ENCODE measurements at regions not wholly inside any gene's neighbourhood (a gene's known extent, or its start where the extent isn't known, plus 50 kb on each side); places are given as distances from the start of the nearest gene placed in this dataset.
"Not testable (repeated sequence)": the region's sequence is repeated elsewhere in the genome, so short reads cannot be mapped to it uniquely, and the experiment has no call there.

GRCh38 chr13:61975001-61975400, 559.4 kb upstream of the PCDH20 start:
- DNase-seq = no peak

DNA sequence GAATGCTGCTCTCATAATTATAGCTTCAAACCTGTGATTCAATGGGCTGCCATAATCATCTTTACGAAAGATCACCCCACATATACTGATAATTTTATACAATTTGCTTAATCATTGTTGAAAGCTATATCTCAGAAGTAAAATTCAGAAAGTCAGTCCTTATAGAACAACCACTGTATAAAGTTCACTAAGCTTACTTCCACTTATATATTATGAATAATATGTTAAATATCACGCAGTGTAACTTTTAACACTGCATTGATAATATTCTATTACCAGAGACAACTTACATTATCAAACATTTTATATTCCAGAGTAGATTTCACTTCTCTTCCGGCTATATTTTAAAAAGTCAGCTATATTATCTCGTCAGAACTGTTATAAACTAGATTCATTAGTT, 550.1 kb upstream of the PCDH20 start:
- DNase-seq = no peak

GRCh38 chr13:61960981-61961380, 545.3 kb upstream of the PCDH20 start:
- no peak for DNase-seq

DNA sequence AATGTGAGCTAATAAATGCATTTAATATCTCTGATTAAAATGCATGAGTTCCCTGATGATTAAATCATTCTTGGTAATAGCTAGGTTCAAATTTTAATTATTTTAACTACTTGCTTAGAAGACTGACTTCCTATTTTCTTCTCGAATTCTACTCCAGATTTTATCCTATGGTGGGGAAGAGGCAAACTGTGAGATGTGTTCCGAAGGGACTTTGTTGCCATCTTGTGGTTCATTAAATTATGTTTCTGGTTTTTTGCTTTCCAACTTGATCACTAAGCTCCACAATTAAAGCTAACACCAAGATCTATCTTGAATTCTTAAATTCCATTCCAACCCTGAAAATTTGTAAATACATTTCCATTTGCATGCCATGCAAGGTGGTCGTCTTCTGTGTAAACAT, 538.4 kb upstream of the PCDH20 start:
- DNase-seq = peak; percentile 1 to 32

DNA sequence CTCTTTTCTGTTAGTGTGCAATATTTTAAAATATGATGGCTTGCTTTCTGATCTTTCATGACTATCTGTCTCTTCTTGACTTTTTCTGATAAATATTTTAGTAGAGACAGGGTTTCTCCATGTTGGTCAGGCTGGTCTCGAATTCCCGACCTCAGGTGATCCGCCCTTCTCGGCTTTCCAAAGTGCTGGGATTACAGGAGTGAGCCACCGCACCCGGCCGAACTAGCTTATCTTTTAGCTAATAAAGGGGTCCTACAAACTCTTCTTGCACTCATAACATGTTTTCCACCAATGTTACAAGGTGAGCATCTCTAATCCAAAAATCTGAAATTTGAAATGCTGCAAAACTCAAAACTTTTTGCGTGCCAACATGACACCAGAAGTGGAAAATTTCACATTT, 535.2 kb upstream of the PCDH20 start:
- DNase-seq = no peak

DNA sequence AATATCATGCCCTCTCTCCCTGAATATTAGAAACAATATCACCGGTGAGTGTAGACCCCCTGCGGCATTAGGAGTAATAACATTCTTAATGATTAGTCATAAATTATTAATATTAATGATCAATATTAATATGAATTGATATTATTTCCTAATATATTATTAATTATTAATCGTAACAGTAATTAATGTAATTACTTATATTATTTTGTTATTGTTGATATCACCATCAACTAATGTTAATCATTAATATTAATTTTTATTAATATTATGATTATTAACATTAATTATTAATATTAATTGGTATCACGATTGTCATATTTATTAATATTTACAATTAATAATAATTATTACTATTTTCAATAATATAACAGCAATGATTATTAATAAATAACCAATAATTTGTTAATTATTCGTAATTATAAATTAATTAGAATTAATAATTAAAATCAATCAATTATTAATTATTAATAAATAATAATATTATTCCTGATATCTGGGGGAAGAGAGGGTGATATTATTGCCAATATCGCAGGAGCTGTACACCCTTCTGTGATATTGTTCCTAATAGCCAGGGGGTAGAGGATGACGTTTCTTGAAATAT, 528.8 kb upstream of the PCDH20 start:
- DNase-seq = no peak

DNA sequence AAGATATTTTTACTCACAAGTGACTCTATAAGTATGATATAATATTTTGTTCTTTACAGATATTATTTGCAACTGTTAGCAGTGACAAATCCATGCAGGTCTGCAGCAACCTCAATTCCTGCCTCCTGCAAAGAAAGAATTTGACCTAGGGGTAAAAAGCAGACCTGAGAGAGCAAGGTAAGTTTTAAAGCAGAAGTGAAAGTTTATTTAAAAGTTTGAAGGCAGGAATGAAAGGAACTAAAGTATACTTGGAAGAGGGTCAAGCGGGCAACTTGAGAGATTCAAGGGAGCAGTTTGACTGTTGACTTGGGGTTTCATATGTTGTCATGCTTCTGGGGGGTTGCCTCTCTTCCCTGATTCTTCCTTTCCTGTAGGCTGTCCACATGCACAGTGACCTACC, 520.1 kb upstream of the PCDH20 start:
- no peak for DNase-seq

DNA sequence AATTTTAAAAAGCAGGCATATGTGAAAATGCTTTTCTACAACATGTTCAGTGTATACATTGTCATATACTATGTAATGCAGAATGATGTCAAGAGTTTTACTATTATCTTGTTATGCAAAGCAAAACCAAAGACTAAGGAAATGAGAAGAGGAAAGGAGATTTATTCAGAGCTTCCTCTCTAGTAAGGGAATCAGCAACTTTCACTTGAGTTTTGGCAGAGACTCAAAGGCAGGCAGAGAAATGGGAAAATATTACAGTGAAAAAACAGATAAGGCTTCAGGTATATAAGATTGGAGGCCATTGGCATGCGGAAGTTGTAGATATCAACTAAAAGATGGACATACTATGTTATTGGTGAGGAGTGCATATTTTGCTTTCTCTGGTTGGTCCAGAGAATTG, 512.0 kb upstream of the PCDH20 start:
- DNase-seq = no peak

DNA sequence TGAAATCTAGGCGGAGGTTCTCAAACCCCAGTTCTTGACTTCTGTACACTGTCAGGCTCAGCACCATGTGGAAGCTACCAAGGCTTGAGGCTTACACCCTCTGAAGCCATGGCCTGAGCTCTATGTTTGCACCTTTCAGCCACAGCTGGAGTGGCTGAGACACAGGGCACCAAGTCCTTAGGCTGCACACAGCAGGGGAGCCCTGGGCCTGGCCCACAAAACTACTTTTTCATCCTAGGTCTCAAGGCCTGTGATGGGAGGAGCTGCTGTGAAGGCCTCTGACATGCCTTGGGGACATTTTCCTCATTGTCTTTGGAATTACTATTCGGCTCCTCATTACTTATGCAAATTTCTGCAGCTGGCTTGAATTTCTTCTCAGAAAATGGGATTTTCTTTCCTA, 503.2 kb upstream of the PCDH20 start:
- no peak for DNase-seq

GRCh38 chr13:61916483-61916882, 500.8 kb upstream of the PCDH20 start:
- no peak for DNase-seq

- no peak for DNase-seq
Measured at GRCh38 chr13:61913183-61913582, 497.5 kb upstream of the PCDH20 start.

DNA sequence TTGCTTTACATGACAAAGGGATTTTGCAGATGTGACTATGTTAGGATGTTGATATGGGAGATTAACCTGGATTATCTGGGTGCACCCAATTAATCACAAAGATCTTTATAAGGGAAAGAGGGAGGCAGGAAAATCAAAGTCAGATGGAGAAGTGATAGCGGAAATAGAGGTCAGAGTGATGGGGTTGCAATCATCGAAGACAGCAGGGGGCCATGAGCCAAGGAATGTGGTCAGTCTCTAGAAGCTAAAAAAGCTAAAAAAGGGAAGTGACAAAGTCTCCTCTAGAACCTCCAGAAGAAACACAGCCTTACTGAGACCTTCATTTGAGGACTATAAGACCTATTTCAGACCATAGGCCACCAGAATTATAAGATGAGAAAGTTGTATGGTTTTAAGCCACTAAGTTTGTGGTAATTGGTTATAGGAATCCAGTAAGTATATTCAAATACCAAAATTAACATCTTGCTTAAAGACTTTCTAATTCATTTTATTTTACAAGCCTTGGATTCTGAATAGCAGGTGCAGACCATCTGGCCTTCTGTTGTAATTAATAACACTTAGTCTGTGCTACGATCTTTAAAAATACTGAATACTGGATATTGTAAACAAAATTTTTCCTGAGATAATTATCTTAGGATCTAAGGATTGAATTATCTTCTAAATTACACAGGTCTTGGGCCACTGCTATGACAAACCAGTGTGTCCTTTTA, 493.4 kb upstream of the PCDH20 start:
- DNase-seq = no peak

GRCh38 chr13:61905054-61905453, 489.4 kb upstream of the PCDH20 start:
- DNase-seq = no peak

GRCh38 chr13:61901946-61902541, 486.4 kb upstream of the PCDH20 start:
- DNase-seq = no peak

- DNase-seq = no peak
Measured at GRCh38 chr13:61900033-61900432, 484.4 kb upstream of the PCDH20 start.

DNA sequence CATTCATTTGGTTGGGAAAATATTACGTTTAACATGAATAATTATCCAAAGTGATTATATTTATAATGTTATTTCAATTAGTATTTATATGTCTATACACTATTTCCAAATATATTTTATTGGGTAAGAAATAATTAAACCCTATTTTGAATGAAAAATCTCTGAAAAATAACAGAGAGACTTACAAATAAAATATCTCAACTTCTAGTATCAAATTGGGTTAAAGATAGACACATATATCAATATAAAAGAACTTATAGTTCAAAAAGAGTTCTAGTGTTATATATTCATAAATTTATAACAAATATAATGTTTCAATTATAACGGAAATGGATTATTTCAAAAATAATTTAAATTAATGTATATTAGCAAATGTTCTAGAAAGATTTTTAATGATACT, 482.6 kb upstream of the PCDH20 start:
- no peak for DNase-seq

GRCh38 chr13:61891401-61891800, 475.8 kb upstream of the PCDH20 start:
- DNase-seq = no peak

DNA sequence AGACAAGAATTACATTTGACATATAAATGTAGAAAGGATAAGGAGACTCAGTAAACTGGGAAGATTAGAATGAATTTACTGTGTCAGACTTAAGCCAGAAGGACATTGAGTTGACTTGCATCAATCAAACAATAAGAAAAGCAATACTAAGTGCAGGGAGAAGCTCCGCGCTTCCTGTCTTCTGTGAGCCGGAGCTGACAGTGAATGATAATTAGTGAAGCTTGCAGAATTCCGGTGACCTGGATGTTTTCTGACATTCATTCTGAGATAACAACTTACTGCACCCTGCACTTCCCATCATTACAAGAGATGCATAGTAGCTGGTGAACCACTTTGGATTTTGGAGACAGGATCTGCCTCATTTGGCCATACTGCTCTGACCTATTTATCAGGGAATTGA, 469.2 kb upstream of the PCDH20 start:
- DNase-seq = no peak

DNA sequence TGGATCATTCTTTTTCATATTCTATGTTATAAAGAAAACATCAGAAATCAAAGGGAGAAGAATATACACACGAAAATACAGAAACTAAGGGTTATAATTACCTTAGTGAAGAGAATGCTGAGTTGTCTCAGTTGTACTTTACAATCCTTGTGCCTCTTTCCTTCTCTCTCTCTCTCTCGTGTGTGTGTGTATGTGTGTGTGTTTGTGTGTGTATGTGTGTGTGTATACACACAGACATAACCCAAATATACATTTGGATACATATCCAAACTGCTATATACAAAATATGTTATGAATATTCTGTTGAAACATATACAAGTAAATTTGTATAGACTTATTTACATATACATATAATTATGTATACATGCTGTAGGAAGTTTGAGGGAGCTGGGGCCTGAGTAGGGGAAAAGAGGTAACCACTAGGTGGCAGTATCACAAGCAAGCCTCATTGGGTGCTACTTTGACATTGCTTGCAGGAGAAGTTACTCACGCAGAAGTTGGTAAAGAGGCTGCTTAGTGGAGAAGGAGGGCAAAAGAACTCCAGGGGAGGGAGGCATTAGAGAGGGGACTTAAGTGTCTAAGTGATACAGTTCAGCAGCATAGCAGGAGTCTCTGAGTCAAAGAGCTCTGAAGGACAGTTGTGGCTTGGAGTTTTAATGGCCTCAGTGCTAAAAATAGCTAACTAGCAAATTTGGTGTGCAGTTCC, 465.1 kb upstream of the PCDH20 start:
- DNase-seq = peak; percentile 29 to 58

DNA sequence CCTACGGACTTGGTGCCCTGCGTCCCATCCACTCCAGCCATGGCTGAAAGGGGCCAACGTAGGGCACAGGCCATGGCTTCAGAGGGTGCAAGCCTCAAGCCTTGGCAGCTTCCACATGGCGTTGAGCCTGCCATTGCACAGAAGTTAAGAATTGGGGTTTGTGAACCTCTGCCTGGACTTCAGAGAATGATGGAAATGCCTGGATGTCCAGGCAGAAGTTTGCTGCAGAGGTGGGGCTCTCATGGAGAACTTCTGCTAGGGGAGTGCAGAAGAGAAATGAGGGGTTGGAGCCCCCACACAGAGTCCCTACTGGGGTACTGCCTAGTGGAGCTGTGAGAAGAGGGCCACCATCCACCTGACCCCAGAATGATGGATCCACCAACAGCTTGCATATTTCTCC, 462.9 kb upstream of the PCDH20 start:
- DNase-seq = not testable (repeated sequence)

DNA sequence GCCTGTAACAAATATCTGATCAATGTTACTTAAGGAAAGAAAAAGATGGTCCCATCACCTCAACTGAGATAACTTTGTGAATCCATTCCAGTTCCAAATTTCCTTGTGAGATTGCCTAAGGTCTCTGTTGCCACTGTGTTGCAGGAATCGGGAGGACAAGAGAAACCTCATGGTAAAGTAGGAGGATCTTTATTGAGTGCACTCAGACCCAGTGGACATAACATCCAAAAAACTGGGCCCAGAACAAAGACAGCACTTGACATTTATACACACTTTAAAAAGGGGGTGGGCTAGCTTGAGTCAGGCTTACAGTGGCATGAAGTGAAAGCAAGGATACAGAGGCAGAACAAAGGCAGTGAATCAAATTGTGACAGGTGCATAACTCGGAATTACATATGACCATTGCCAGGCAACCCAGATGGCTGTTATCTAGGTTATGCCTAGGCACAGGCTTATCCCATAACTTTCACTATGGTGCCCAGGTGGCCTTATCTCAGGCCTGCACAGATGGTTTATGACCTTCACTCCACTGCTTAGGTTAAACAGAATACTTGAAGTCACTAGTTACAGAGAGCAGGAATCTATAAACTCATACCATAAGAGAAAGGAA, 459.4 kb upstream of the PCDH20 start:
- DNase-seq = no peak

- DNase-seq = no peak
Measured at GRCh38 chr13:61873717-61874116, 458.1 kb upstream of the PCDH20 start.

DNA sequence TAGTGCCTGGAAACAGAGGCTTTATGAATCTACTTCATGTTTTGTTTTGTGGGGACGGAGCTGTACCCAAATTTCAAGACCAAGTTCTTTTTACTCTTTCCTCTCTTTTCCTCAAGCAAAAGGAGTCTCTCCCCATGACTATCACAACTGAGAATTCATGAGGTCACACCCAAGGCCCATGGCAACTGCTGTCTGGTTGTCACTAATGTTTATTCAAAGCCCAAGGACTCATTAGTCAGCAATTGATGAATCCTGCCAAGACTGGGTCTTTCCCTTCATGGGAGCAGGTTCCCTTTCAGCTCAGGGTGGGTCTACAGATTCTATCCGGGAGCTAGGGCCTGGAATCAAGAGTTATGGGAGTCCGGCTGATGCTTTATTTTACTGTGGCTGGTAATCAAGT, 441.5 kb upstream of the PCDH20 start:
- DNase-seq = no peak
